ENCODE measurements at regions not wholly inside any gene's neighbourhood (a gene's known extent, or its start where the extent isn't known, plus 50 kb on each side); places are given as distances from the start of the nearest gene placed in this dataset.

GRCh38 chr18:45551142-45551815 lies 64.0 kb upstream of the SLC14A2 start:
- DNase-seq (ENCODE audit: low read depth in 1 of 2, low spot score in 1 of 2), result no peak
- in situ Hi-C loops (cut with HindIII; ENCODE audit: low pct_unique_long_range_greater_than_20kb, low sequenced_read_pairs), result no loop called here
- TF ChIP-seq JUND (IDR thresholded peaks at IDR 0.05; ENCODE audit: low read depth), result no peak

GRCh38 chr18:45553723-45554388 lies 61.4 kb upstream of the SLC14A2 start:
- no peak for DNase-seq (ENCODE audit: low read depth in 1 of 2, low spot score in 1 of 2)
- in situ Hi-C loops (cut with HindIII; ENCODE audit: low pct_unique_long_range_greater_than_20kb, low sequenced_read_pairs), result no loop called here
- no peak for TF ChIP-seq JUND (IDR thresholded peaks at IDR 0.05; ENCODE audit: low read depth)

GRCh38 chr18:45554389-45554737 lies 60.9 kb upstream of the SLC14A2 start:
- DNase-seq (ENCODE audit: low read depth in 1 of 2, low spot score in 1 of 2), result no peak
- in situ Hi-C loops (cut with HindIII; ENCODE audit: low pct_unique_long_range_greater_than_20kb, low sequenced_read_pairs), result no loop called here
- no peak for TF ChIP-seq JUND (IDR thresholded peaks at IDR 0.05; ENCODE audit: low read depth)

GRCh38 chr18:45556222-45556621 lies 59.1 kb upstream of the SLC14A2 start:
- TF ChIP-seq JUND (IDR thresholded peaks at IDR 0.05; ENCODE audit: low read depth), result no peak
- no peak for DNase-seq (ENCODE audit: low read depth in 1 of 2, low spot score in 1 of 2)
- in situ Hi-C loops (cut with HindIII; ENCODE audit: low pct_unique_long_range_greater_than_20kb, low sequenced_read_pairs), result no loop called here

GRCh38 chr18:45557287-45557686 lies 58.0 kb upstream of the SLC14A2 start:
- DNase-seq (ENCODE audit: low read depth in 1 of 2, low spot score in 1 of 2), result no peak
- no peak for TF ChIP-seq JUND (IDR thresholded peaks at IDR 0.05; ENCODE audit: low read depth)
- in situ Hi-C loops (cut with HindIII; ENCODE audit: low pct_unique_long_range_greater_than_20kb, low sequenced_read_pairs), result no loop called here

GRCh38 chr18:45557779-45558178 lies 57.5 kb upstream of the SLC14A2 start:
- in situ Hi-C loops (cut with HindIII; ENCODE audit: low pct_unique_long_range_greater_than_20kb, low sequenced_read_pairs), result no loop called here
- no peak for DNase-seq (ENCODE audit: low read depth in 1 of 2, low spot score in 1 of 2)
- TF ChIP-seq JUND (IDR thresholded peaks at IDR 0.05; ENCODE audit: low read depth), result no peak

GRCh38 chr18:45559258-45559657 lies 56.0 kb upstream of the SLC14A2 start:
- TF ChIP-seq JUND (IDR thresholded peaks at IDR 0.05; ENCODE audit: low read depth), result no peak
- no peak for DNase-seq (ENCODE audit: low read depth in 1 of 2, low spot score in 1 of 2)
- in situ Hi-C loops (cut with HindIII; ENCODE audit: low pct_unique_long_range_greater_than_20kb, low sequenced_read_pairs), result no loop called here

- no peak for TF ChIP-seq JUND (IDR thresholded peaks at IDR 0.05; ENCODE audit: low read depth)
- DNase-seq (ENCODE audit: low read depth in 1 of 2, low spot score in 1 of 2), result no peak
- in situ Hi-C loops (cut with HindIII; ENCODE audit: low pct_unique_long_range_greater_than_20kb, low sequenced_read_pairs), result no loop called here
Observed at GRCh38 chr18:45560870-45561269, 54.4 kb upstream of the SLC14A2 start.

- DNase-seq (ENCODE audit: low read depth in 1 of 2, low spot score in 1 of 2), result no peak
- in situ Hi-C loops (cut with HindIII; ENCODE audit: low pct_unique_long_range_greater_than_20kb, low sequenced_read_pairs), result no loop called here
- TF ChIP-seq JUND (IDR thresholded peaks at IDR 0.05; ENCODE audit: low read depth), result no peak
Observed at GRCh38 chr18:45562567-45563479, 52.5 kb upstream of the SLC14A2 start.

GRCh38 chr18:45565280-45565970 lies 49.9 kb upstream of the SLC14A2 start:
- no peak for DNase-seq (ENCODE audit: low read depth in 1 of 2, low spot score in 1 of 2)
- in situ Hi-C loops (cut with HindIII; ENCODE audit: low pct_unique_long_range_greater_than_20kb, low sequenced_read_pairs), result no loop called here
- TF ChIP-seq JUND (IDR thresholded peaks at IDR 0.05; ENCODE audit: low read depth), result no peak

All from T47D (cell line).